ENCODE measurements at regions not wholly inside any gene's neighbourhood (a gene's known extent, or its start where the extent isn't known, plus 50 kb on each side); places are given as distances from the start of the nearest gene placed in this dataset.
A peak's percentile ranks its signal among the peaks of the same experiment; 100 is the strongest.

GRCh38 chr2:37831081-37831780, 93.9 kb upstream of the RMDN2 start:
- no peak for DNase-seq (ENCODE audit: low read depth)
- TF ChIP-seq, protein P1, sequence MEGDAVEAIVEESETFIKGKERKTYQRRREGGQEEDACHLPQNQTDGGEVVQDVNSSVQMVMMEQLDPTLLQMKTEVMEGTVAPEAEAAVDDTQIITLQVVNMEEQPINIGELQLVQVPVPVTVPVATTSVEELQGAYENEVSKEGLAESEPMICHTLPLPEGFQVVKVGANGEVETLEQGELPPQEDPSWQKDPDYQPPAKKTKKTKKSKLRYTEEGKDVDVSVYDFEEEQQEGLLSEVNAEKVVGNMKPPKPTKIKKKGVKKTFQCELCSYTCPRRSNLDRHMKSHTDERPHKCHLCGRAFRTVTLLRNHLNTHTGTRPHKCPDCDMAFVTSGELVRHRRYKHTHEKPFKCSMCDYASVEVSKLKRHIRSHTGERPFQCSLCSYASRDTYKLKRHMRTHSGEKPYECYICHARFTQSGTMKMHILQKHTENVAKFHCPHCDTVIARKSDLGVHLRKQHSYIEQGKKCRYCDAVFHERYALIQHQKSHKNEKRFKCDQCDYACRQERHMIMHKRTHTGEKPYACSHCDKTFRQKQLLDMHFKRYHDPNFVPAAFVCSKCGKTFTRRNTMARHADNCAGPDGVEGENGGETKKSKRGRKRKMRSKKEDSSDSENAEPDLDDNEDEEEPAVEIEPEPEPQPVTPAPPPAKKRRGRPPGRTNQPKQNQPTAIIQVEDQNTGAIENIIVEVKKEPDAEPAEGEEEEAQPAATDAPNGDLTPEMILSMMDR (IDR thresholded peaks at IDR 0.05; ENCODE audit: insufficient read depth, low read depth, low read length), result no peak

GRCh38 chr2:37832590-37833197, 92.4 kb upstream of the RMDN2 start:
- peak; percentile 86 for DNase-seq (ENCODE audit: low read depth)

More at GRCh38 chr2:37831081-37831780, 93.9 kb upstream of the RMDN2 start:
- H3K4me3 ChIP-seq (ENCODE audit: low read depth, low read length), result no peak overlapping the region

GRCh38 chr2:37833423-37833822, 91.7 kb upstream of the RMDN2 start:
- TF ChIP-seq, protein P1 (IDR thresholded peaks at IDR 0.05; ENCODE audit: insufficient read depth, low read depth, low read length), result no peak
- no peak for DNase-seq (ENCODE audit: low read depth)
- no peak overlapping the region for H3K4me3 ChIP-seq (ENCODE audit: low read depth, low read length)

More at GRCh38 chr2:37832590-37833197, 92.4 kb upstream of the RMDN2 start:
- H3K4me3 ChIP-seq (ENCODE audit: low read depth, low read length), result no peak overlapping the region
- TF ChIP-seq, protein P1 (IDR thresholded peaks at IDR 0.05; ENCODE audit: insufficient read depth, low read depth, low read length), result peak; percentile 91

- no peak overlapping the region for H3K4me3 ChIP-seq (ENCODE audit: low read depth, low read length)
- DNase-seq (ENCODE audit: low read depth), result no peak
- TF ChIP-seq, protein P1 (IDR thresholded peaks at IDR 0.05; ENCODE audit: insufficient read depth, low read depth, low read length), result no peak
Observed at GRCh38 chr2:37836270-37836669, 88.8 kb upstream of the RMDN2 start.

DNA sequence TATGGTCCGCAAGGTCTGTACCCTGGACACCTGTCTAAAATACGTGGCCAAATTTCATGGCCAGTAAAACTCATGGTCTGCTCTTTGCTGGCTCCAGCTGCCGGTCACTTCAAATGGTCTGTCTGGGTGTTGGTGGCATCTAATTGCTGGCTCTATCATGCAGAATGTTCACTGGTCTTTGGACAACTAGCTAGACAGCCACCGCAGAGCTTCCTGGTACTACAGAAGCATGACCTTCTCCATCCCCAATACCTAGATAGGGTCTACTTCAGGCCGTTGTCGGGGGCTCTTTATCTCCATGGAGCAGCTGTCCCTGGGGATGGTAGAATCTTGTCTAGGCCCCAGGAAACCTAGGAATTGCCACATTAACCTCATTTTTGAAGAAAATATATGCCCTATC, 88.4 kb upstream of the RMDN2 start:
- no peak overlapping the region for H3K4me3 ChIP-seq (ENCODE audit: low read depth, low read length)
- no peak for DNase-seq (ENCODE audit: low read depth)
- TF ChIP-seq, protein P1 (IDR thresholded peaks at IDR 0.05; ENCODE audit: insufficient read depth, low read depth, low read length), result no peak

DNA sequence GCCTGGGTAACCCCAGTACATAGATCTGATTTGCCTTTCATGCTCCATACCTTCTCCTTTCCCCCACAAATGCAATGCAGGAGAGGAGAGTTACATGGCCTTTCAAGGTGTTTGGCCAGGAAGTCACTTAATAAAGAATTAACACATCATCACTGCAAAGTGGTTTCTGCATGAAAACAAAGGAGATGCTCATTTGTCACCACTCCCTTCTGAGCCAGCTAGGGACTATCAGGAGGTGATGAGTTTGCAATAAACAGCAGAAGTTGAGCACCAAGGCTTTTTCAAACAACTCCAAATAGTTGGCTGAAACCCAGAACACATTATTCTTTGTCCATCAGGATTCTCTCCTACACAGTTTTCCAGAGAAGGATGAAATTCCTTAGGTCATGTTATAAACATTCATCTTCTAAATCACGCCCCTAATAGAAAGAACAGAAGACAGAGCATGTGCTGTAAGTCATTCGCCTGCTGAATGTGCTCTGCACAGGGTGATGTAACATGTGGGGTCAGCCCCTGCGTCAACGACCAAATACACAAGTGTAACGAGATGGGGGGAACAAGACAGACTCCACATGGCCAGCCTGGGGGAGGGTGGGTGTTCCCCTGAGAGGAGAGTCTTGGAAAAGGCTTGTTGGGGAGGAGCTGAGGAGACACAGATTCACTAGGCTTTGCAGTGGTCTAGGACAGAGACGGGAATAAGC, 87.3 kb upstream of the RMDN2 start:
- peak; percentile 93 for DNase-seq (ENCODE audit: low read depth)
- TF ChIP-seq, protein P1 (IDR thresholded peaks at IDR 0.05; ENCODE audit: insufficient read depth, low read depth, low read length), result no peak

More for the DNA sequence above, 87.3 kb upstream of the RMDN2 start:
- H3K4me3 ChIP-seq (ENCODE audit: low read depth, low read length), result no peak overlapping the region

Measured in fibroblast of villous mesenchyme (primary cell).